Hepatocyte (in vitro differentiated cells): ENCODE measurements at regions not wholly inside any gene's neighbourhood (a gene's known extent, or its start where the extent isn't known, plus 50 kb on each side); places are given as distances from the start of the nearest gene placed in this dataset.

Experiments
- DNase-seq: peaks from one replicate; pipeline ENCODE4 v3.0.0-alpha.2; 2016; ENCODE audit warnings: low spot score
- H2AFZ ChIP-seq: fragments of 200-600 bp; sonication (generic); 2 replicates; pipeline ENCODE4 v1.6.0; 2016; ENCODE audit warnings: antibody characterized with exemption, mild to moderate bottlenecking
- H3K27ac ChIP-seq: fragments of 200-600 bp; sonication (generic); 2 replicates; pipeline ENCODE4 v1.5.1; 2016; ENCODE audit warnings: mild to moderate bottlenecking
- H3K27me3 ChIP-seq: fragments of 200-600 bp; sonication (generic); 2 replicates; pipeline ENCODE4 v1.6.1; 2016
- H3K36me3 ChIP-seq: fragments of 200-600 bp; sonication (generic); replicated peaks from 2 replicates; pipeline ENCODE4 v1.5.1; 2016; ENCODE audit warnings: low read depth; ENCODE audit not compliant: insufficient read depth
- H3K4me1 ChIP-seq: fragments of 200-600 bp; sonication (generic); 2 replicates; pipeline ENCODE4 v1.5.1; 2016; ENCODE audit warnings: mild to moderate bottlenecking, moderate library complexity; ENCODE audit not compliant: insufficient read depth
- H3K4me2 ChIP-seq: fragments of 200-600 bp; sonication (generic); 2 replicates; pipeline ENCODE4 v1.6.0; 2016
- H3K4me3 ChIP-seq: fragments of 200-600 bp; sonication (generic); 2 replicates; pipeline ENCODE4 v1.5.1; 2016; ENCODE audit warnings: mild to moderate bottlenecking
- H3K79me2 ChIP-seq: fragments of 200-600 bp; sonication (generic); 2 replicates; pipeline ENCODE4 v1.6.0; 2017; ENCODE audit warnings: mild to moderate bottlenecking
- H3K9me2 ChIP-seq: fragments of 200-600 bp; sonication (generic); replicated peaks from 2 replicates; pipeline ENCODE4 v1.6.0; 2017; ENCODE audit warnings: mild to moderate bottlenecking; ENCODE audit not compliant: insufficient read depth
- H3K9me3 ChIP-seq: fragments of 200-600 bp; sonication (generic); 2 replicates; pipeline ENCODE4 v1.5.1; 2016; ENCODE audit warnings: low read depth, mild to moderate bottlenecking
- H4K20me1 ChIP-seq: fragments of 200-600 bp; sonication (generic); 2 replicates; pipeline ENCODE4 v1.6.0; 2016; ENCODE audit warnings: mild to moderate bottlenecking; ENCODE audit not compliant: insufficient read depth, poor library complexity, severe bottlenecking
- CTCF ChIP-seq: fragments of 200-600 bp; sonication (generic); IDR thresholded peaks from 2 replicates; pipeline ENCODE4 v1.5.1; 2016; ENCODE audit warnings: antibody characterized with exemption, mild to moderate bottlenecking; ENCODE audit not compliant: poor library complexity
- EZH2 ChIP-seq: fragments of 200-600 bp; sonication (generic); IDR thresholded peaks from 2 replicates; pipeline ENCODE4 v1.6.1; 2016; ENCODE audit warnings: antibody characterized with exemption, mild to moderate bottlenecking, borderline replicate concordance
- EZH2phosphoT487 ChIP-seq: fragments of 200-600 bp; sonication (generic); IDR thresholded peaks from one replicate; pipeline ENCODE4 v1.6.1; 2018; ENCODE audit warnings: antibody characterized with exemption, mild to moderate bottlenecking, low read depth, moderate library complexity; ENCODE audit not compliant: unreplicated experiment, severe bottlenecking
- WGBS: methylation state at CpG from one replicate; pipeline ENCODE4 v1.1.6; 2016; ENCODE audit warnings: low lambda C conversion rate; ENCODE audit errors: missing lambda C conversion rate; 5-methylcytosine and 5-hydroxymethylcytosine counted together

- TF ChIP-seq EZH2phosphoT487: no peak
- no peak for DNase-seq
- WGBS: 68% methylated on average over 1 of the region's 1 CpG
Observed at GRCh38 chr5:93120051-93120450, 461.0 kb downstream of the NR2F1-AS1 start.

DNA sequence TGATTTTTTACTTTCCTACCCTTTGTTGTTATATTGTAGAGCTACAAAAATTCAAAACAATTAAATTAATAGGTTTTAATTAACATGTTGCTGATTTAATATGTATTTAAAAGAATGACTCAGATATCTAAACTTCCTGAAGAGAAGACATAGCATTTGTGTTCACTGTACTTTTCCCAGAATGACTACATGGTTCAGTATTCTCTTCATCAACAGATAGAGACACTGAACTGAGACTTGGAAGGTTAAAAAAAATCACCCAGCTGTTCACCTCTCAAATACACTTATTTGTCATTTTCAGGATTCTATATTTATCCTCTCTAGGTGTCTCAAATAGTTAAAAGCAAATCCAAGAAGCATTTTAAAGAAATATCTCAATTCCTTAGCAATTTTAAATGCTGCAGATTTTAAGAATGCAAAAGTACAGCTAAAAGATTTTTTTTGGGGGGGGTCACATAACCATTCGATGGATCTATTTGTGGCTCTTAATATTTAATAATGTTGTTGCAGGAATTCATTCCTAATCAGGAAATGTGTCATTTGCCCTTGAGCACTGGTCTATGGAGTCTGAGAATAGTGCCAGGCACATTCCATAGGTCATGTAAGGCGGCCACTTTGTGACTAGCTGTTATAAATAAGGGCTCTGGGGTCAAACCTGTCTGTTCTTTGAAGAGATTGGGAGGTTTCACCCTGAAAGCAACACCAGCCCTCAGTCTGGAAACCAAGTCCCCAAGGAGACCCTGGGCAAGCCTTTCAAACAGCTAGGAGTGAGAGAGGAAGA lies 463.1 kb downstream of the NR2F1-AS1 start:
- Histone ChIP-seq H3K4me1 (no peaks in the 10 kb centered on the region), H3K4me3 (no peak overlapping the region), H3K9me2 (no peaks in the 10 kb centered on the region), H3K27ac (no peak overlapping the region), H2AFZ (no peak overlapping the region), H3K27me3 (no peaks in the 10 kb centered on the region), H4K20me1 (no peaks in the 10 kb centered on the region), H3K36me3 (no peaks in the 10 kb centered on the region), H3K79me2 (no peaks in the 10 kb centered on the region), H3K4me2 (no peak overlapping the region), H3K9me3 (no peaks in the 10 kb centered on the region)
- WGBS: 72% methylated on average over 2 of the region's 2 CpGs
- no peak for DNase-seq
- no peak for TF ChIP-seq CTCF
- no peak for TF ChIP-seq EZH2
- TF ChIP-seq EZH2phosphoT487: no peak

More at GRCh38 chr5:93120051-93120450, 461.0 kb downstream of the NR2F1-AS1 start:
- no peaks in the 10 kb centered on the region for H3K4me1 ChIP-seq
- H3K4me2 ChIP-seq: no peak overlapping the region
- H3K79me2 ChIP-seq: no peaks in the 10 kb centered on the region
- no peak overlapping the region for H3K27ac ChIP-seq
- no peaks in the 10 kb centered on the region for H3K9me2 ChIP-seq
- H3K4me3 ChIP-seq: no peak overlapping the region
- no peaks in the 10 kb centered on the region for H3K27me3 ChIP-seq
- no peak overlapping the region for H2AFZ ChIP-seq
- no peaks in the 10 kb centered on the region for H3K9me3 ChIP-seq
- H3K36me3 ChIP-seq: no peaks in the 10 kb centered on the region
- no peaks in the 10 kb centered on the region for H4K20me1 ChIP-seq

DNA sequence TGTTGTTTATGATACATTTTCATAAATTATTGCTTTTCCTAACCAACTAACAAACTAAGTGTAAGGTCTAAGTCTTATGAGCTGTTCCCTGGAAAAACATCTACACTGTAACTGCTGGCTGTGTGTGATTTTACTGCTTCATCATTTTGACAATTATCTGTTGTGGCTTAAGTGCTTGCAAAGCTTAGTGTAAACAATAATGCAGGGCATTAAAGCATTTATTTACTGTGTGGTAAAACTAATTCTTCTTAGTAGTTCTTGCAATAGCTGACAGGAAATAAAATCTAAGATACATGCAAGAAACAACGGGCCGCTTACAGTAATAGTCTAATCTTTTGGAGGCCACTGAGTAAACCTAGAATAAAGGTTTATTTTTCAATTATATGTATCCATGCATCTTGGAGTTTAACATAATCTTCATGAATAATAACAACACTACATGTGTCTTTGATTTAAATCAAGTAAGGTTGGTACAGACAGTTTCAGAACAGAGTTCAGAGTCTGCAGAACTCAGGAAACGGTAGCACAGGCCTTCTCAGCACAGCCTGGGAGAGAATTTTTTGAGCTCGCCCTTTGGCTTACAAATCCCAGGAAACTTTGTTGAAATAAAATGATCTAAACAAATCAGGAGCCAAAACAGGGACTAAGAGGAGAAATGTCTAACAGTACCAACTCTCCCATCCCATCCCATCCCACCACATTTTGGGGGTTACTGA lies 473.1 kb downstream of the NR2F1-AS1 start:
- TF ChIP-seq EZH2phosphoT487 (no peak), CTCF (no peak), EZH2 (no peak)
- H4K20me1 ChIP-seq: no peaks in the 10 kb centered on the region
- H2AFZ ChIP-seq: no peak overlapping the region
- H3K4me3 ChIP-seq: no peak overlapping the region
- no peaks in the 10 kb centered on the region for H3K79me2 ChIP-seq
- no peak overlapping the region for H3K27ac ChIP-seq
- no peaks in the 10 kb centered on the region for H3K36me3 ChIP-seq
- peaks cover 14% of the 10 kb centered on the region for H3K4me1 ChIP-seq
- WGBS: 57% methylated on average over 4 of the region's 4 CpGs
- H3K4me2 ChIP-seq: peak overlapping the region; percentile 6
- no peaks in the 10 kb centered on the region for H3K27me3 ChIP-seq
- DNase-seq: no peak
- no peaks in the 10 kb centered on the region for H3K9me2 ChIP-seq
- H3K9me3 ChIP-seq: no peaks in the 10 kb centered on the region

DNA sequence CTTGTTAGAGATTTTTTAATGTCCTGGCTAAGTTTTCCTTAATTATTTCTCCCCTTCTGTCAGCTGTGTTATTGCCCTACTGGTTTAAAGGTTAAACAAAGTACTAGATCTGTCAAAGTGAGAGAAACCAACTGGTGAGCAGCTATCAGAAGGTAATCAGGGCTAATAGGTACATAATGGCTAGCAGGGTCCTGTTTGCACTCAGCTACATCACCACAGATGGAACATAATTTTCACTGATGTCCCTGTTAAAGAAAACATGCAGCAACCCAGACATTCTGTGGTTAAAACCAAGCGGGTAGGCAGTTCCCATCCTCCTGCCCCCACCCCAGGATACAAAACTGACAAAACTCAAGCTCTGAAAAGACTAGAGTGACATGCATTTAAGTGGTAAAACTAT lies 473.9 kb downstream of the NR2F1-AS1 start:
- Histone ChIP-seq H3K27me3 (no peaks in the 10 kb centered on the region), H3K9me2 (no peaks in the 10 kb centered on the region), H3K4me3 (no peak overlapping the region), H4K20me1 (no peaks in the 10 kb centered on the region), H3K9me3 (no peaks in the 10 kb centered on the region), H3K79me2 (no peaks in the 10 kb centered on the region), H3K27ac (no peak overlapping the region), H3K4me2 (no peak overlapping the region), H3K4me1 (peaks cover 14% of the 10 kb centered on the region), H2AFZ (no peak overlapping the region), H3K36me3 (no peaks in the 10 kb centered on the region)
- WGBS: 25% methylated on average over 1 of the region's 1 CpG
- no peak for DNase-seq
- TF ChIP-seq CTCF (no peak), EZH2 (no peak), EZH2phosphoT487 (no peak)
